PC-9 (cell line): ENCODE measurements at regions not wholly inside any gene's neighbourhood (a gene's known extent, or its start where the extent isn't known, plus 50 kb on each side); places are given as distances from the start of the nearest gene placed in this dataset.
"Not testable (repeated sequence)": the region's sequence is repeated elsewhere in the genome, so short reads cannot be mapped to it uniquely, and the experiment has no call there.

ENCODE experiments used
- CTCF ChIP-seq: fragments of 200-600 bp; sonication (generic); conservative IDR thresholded peaks from 2 replicates; pipeline ENCODE4 v1.6.1; 2017; ENCODE audit warnings: mixed run types, antibody characterized with exemption, mild to moderate bottlenecking, moderate library complexity
- EZH2 ChIP-seq: fragments of 200-600 bp; sonication (generic); IDR thresholded peaks from 2 replicates; pipeline ENCODE4 v1.8.0; 2017; ENCODE audit warnings: antibody characterized with exemption, low read depth

- TF ChIP-seq CTCF, EZH2: not testable (repeated sequence)
These were observed 53.7 kb upstream of the ALDH3B2 start for GRCh38 chr11:67728163-67728571.
